Ovary (tissue), 7 donors: ENCODE measurements at regions not wholly inside any gene's neighbourhood (a gene's known extent, or its start where the extent isn't known, plus 50 kb on each side); places are given as distances from the start of the nearest gene placed in this dataset.

Experiments
- DNase-seq, 5 donors: peaks; one replicate each; pipeline ENCODE4 v3.0.0-alpha.2; 2019 to 2020
- H3K27ac ChIP-seq, 2 donors: fragments of 200-600 bp; one replicate each; pipeline versions ENCODE4 v1.5.1 to v1.8.0; 2019 to 2022
- H3K27me3 ChIP-seq: fragments of 200-600 bp; one replicate; pipeline ENCODE4 v1.8.0; 2022
- H3K36me3 ChIP-seq: fragments of 200-600 bp; sonication (generic); one replicate; pipeline ENCODE4 v1.5.1; 2019
- H3K4me1 ChIP-seq: one replicate; pipeline ENCODE4 v1.8.1; 2013; ENCODE audit warnings: mild to moderate bottlenecking, moderate library complexity; ENCODE audit not compliant: insufficient read depth
- H3K4me3 ChIP-seq: fragments of 200-600 bp; sonication (generic); one replicate; pipeline ENCODE4 v1.5.1; 2017
- H3K9me3 ChIP-seq, 2 donors: fragments of 200-600 bp in 1 of 2; sonication (generic) in 1 of 2; one replicate each; pipeline versions ENCODE4 v1.5.1 to v1.8.1; 2013 to 2019; ENCODE audit warnings: mild to moderate bottlenecking in 1 of 2, moderate library complexity in 1 of 2
- EP300 ChIP-seq: sonication (generic); formaldehyde crosslinking; IDR thresholded peaks from one replicate; pipeline ENCODE4 v1.6.1; 2017; ENCODE audit warnings: antibody characterized with exemption
- POLR2A ChIP-seq: fragments of 450-650 bp; IDR thresholded peaks from one replicate; pipeline ENCODE4 v1.6.1; 2017; ENCODE audit warnings: antibody characterized with exemption, mild to moderate bottlenecking, moderate library complexity
- WGBS, 3 donors: extraction: QIAGEN DNeasy Blood & Tissue Kit in 1 of 3; methylation state at CpG; one replicate each; pipeline versions ENCODE4 v1.1.5 to v1.1.7; 2013 to 2017; 5-methylcytosine and 5-hydroxymethylcytosine counted together
- intact Hi-C, 4 donors: fragments of 100-400 bp; cut with DNase I; formaldehyde crosslinking; loops; one replicate each; pipeline versions ENCODE4 v1.11.0 to v1.15.1; 2022 to 2023
- TF ChIP-seq, protein P1 (sequence below), 3 donors: fragments of 450-650 bp in 2 of 3; fragments of 200-600 bp in 1 of 3; IDR thresholded peaks; one replicate each; pipeline versions ENCODE4 v1.5.1 to v1.8.0; 2016 to 2022; ENCODE audit warnings: antibody characterized with exemption in 3 of 3, mild to moderate bottlenecking in 1 of 3
- donor health status: DM: no; HTN: no; CAD: no; lungs with moderate emphysema.
- donor health status: DM: no; HTN: no; CAD: no.
- donor health status: Bipolar disorder and iron deficiency.
- donor health status: DM: no; HTN: no; CAD: no.
- donor health status: DM: yes; HTN: yes; CAD: no.

DNA sequence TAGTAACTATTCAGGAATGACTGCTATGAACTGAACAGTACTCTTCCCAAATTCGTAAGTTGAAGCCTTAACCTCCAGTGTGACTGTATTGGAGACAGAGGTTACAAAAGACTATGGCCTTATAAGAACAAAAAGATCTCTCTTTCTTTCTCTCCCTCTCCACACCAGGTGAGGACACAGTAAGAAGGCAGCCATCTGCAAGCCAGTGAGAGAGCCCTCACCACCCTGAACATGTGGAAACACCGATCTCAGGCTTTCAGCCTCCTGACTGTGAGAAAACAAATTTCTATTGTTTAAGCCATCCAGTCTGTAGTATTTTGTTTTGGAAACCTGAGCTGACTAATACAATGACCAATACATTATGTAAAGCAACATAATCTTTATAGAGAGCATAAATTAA is 888.9 kb downstream of the SLITRK1 start:
- H3K27ac ChIP-seq = no peak overlapping the region
- WGBS, 3 donors = 77 to 82% (median 79%) methylated on average over 2 of the region's 2 CpGs
- no peaks in the 10 kb centered on the region for H3K4me1 ChIP-seq
- intact Hi-C loops = no loop called here
- no peak for DNase-seq
- TF ChIP-seq, protein P1, sequence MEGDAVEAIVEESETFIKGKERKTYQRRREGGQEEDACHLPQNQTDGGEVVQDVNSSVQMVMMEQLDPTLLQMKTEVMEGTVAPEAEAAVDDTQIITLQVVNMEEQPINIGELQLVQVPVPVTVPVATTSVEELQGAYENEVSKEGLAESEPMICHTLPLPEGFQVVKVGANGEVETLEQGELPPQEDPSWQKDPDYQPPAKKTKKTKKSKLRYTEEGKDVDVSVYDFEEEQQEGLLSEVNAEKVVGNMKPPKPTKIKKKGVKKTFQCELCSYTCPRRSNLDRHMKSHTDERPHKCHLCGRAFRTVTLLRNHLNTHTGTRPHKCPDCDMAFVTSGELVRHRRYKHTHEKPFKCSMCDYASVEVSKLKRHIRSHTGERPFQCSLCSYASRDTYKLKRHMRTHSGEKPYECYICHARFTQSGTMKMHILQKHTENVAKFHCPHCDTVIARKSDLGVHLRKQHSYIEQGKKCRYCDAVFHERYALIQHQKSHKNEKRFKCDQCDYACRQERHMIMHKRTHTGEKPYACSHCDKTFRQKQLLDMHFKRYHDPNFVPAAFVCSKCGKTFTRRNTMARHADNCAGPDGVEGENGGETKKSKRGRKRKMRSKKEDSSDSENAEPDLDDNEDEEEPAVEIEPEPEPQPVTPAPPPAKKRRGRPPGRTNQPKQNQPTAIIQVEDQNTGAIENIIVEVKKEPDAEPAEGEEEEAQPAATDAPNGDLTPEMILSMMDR (IDR thresholded peaks at IDR 0.05) = no peak
- no peak overlapping the region for H3K4me3 ChIP-seq
- H3K36me3 ChIP-seq = no peaks in the 10 kb centered on the region
- no peaks in the 10 kb centered on the region for H3K9me3 ChIP-seq
- peaks cover 3% of the 10 kb centered on the region for H3K27me3 ChIP-seq

DNA sequence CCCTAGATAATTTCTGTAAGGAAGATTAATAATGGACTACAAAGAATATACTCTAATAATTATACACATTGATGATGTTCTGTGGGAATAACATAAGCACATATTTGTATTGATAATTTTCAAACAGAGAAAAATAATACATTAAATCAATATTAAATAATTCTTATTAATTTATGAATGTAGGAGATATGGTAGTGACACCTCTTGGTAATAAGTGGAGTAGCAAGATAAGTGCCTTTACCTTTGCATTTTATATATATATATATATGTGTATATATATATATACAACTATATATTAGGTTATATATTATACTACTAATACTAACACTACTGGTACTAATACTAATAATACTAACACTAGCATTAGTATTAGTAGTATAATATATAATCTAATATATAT is 905.8 kb downstream of the SLITRK1 start:
- Histone ChIP-seq H3K27ac (no peak overlapping the region), H3K9me3 (no peaks in the 10 kb centered on the region), H3K4me3 (no peak overlapping the region), H3K36me3 (no peaks in the 10 kb centered on the region), H3K4me1 (no peaks in the 10 kb centered on the region), H3K27me3 (no peaks in the 10 kb centered on the region)
- intact Hi-C loops = no loop called here
- DNase-seq = no peak
- TF ChIP-seq, protein P1 (IDR thresholded peaks at IDR 0.05) = no peak
- TF ChIP-seq POLR2A = no peak
- no peak for TF ChIP-seq EP300

DNA sequence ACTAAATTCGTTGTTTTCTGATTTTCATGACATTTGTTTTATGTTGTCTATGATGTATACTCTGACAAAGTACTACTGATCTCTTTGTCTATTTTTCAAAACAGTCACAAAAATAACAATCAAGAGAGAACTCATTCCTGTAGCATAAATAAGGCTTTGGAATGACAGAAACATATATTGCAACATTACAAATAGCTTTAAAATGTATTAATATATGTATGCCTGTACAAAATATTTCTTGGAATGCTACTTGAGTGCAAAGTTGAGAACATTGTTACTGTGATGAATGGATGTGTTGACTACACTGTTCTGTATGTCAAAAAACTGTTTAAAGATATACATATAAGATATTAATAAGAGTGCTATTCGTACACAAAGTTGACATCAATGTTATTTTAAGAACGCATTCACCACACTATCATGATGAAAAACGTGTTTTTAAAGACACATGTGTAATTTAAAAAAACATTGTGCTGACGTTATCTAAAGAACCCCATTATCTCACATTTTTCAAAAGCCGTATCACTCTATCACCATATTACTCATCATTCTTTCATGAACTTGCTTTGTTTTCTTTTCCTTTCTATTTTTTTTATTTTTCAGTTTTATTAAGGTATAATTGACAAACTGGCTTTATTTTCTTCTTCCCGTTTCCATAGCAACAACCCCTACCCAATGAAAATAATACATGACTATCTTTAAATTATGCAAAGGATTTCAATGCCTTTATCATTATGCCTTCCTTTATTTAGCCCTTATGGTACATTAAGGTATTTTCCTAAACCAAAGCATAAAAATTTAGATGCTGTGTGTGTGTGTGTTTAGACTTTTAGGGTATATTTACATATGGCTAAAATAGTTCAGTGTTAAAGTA is 918.8 kb downstream of the SLITRK1 start:
- Histone ChIP-seq H3K4me3 (no peak overlapping the region), H3K4me1 (no peaks in the 10 kb centered on the region), H3K27me3 (no peaks in the 10 kb centered on the region), H3K36me3 (no peaks in the 10 kb centered on the region), H3K27ac (no peak overlapping the region), H3K9me3 (no peaks in the 10 kb centered on the region)
- TF ChIP-seq POLR2A = no peak
- TF ChIP-seq, protein P1 (IDR thresholded peaks at IDR 0.05) = no peak
- no peak for TF ChIP-seq EP300
- no peak for DNase-seq
- WGBS, 3 donors = 43 to 46% (median 46%) methylated on average over 7 of the region's 7 CpGs
- intact Hi-C loops = no loop called here

DNA sequence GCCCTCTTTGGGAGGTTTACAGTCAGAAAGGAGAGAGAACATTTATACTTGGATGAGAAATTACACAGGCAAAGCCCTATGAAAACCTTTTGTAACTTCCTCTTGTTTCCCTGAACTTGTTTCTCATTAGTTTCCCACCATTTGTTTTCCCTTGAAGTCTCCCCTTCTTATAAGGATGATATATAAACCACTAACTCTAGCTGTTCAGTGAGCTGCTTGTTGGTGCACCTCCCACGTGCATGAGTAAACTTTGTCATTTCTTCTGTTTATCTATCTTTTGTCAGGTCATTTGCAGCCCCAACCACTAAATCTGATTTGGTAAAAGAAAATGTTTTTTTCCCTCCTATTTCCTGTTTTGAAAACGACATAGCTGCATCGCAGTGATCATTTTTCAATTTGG is 919.9 kb downstream of the SLITRK1 start:
- H3K4me1 ChIP-seq = no peaks in the 10 kb centered on the region
- no peaks in the 10 kb centered on the region for H3K36me3 ChIP-seq
- DNase-seq = no peak
- WGBS, 3 donors = 14 to 26% (median 16%) methylated on average over 3 of the region's 3 CpGs
- TF ChIP-seq, protein P1 (IDR thresholded peaks at IDR 0.05) = no peak
- TF ChIP-seq EP300 (no peak), POLR2A (no peak)
- intact Hi-C loops = no loop called here
- no peak overlapping the region for H3K27ac ChIP-seq
- H3K27me3 ChIP-seq = no peaks in the 10 kb centered on the region
- no peak overlapping the region for H3K4me3 ChIP-seq
- H3K9me3 ChIP-seq = no peaks in the 10 kb centered on the region
